ENCODE measurements at regions not wholly inside any gene's neighbourhood (a gene's known extent, or its start where the extent isn't known, plus 50 kb on each side); places are given as distances from the start of the nearest gene placed in this dataset.
"Not testable (repeated sequence)": the region's sequence is repeated elsewhere in the genome, so short reads cannot be mapped to it uniquely, and the experiment has no call there.

- no peaks in the 10 kb centered on the region for H3K36me3 ChIP-seq (ENCODE audit: control insufficient read depth, insufficient read depth, low read length)
- ChIA-PET POLR2A (no interaction called here), CTCF (no interaction called here)
- no peaks in the 10 kb centered on the region for H3K27me3 ChIP-seq (ENCODE audit: control insufficient read depth, insufficient read depth, low read length)
- DNase-seq (ENCODE audit: low read depth): no peak
- no peak for TF ChIP-seq CTCF (IDR thresholded peaks at IDR 0.05; ENCODE audit: insufficient read depth, low read depth, low read length)
- H3K4me3 ChIP-seq (ENCODE audit: low read depth, low read length): no peak overlapping the region
Measured at GRCh38 chr5:158039911-158040347, 181.0 kb upstream of the CLINT1 start.

GRCh38 chr5:158039441-158039840 is 180.5 kb upstream of the CLINT1 start:
- Histone ChIP-seq H3K27me3 (ENCODE audit: control insufficient read depth, insufficient read depth, low read length) (no peaks in the 10 kb centered on the region), H3K36me3 (ENCODE audit: control insufficient read depth, insufficient read depth, low read length) (no peaks in the 10 kb centered on the region), H3K4me3 (ENCODE audit: low read depth, low read length) (no peak overlapping the region)
- CTCF ChIA-PET: no interaction called here
- no peak for DNase-seq (ENCODE audit: low read depth)
- POLR2A ChIA-PET: no interaction called here
- no peak for TF ChIP-seq CTCF (IDR thresholded peaks at IDR 0.05; ENCODE audit: insufficient read depth, low read depth, low read length)

- POLR2A ChIA-PET; H3K36me3 ChIP-seq (ENCODE audit: control insufficient read depth, insufficient read depth, low read length); H3K27me3 ChIP-seq (ENCODE audit: control insufficient read depth, insufficient read depth, low read length); CTCF ChIA-PET; DNase-seq (ENCODE audit: low read depth); H3K4me3 ChIP-seq (ENCODE audit: low read depth, low read length): not testable (repeated sequence)
Measured at GRCh38 chr5:158036983-158037595, 178.1 kb upstream of the CLINT1 start.

- POLR2A ChIA-PET: not testable (repeated sequence)
Measured at GRCh38 chr5:158034586-158034985, 175.6 kb upstream of the CLINT1 start.

GRCh38 chr5:158033724-158034123 is 174.8 kb upstream of the CLINT1 start:
- POLR2A ChIA-PET: no interaction called here
- DNase-seq (ENCODE audit: low read depth): no peak

More at GRCh38 chr5:158034586-158034985, 175.6 kb upstream of the CLINT1 start:
- H3K27me3 ChIP-seq (ENCODE audit: control insufficient read depth, insufficient read depth, low read length); H3K4me3 ChIP-seq (ENCODE audit: low read depth, low read length); CTCF ChIA-PET; H3K36me3 ChIP-seq (ENCODE audit: control insufficient read depth, insufficient read depth, low read length); DNase-seq (ENCODE audit: low read depth): not testable (repeated sequence)

GRCh38 chr5:158033076-158033475 is 174.1 kb upstream of the CLINT1 start:
- Histone ChIP-seq H3K27me3 (ENCODE audit: control insufficient read depth, insufficient read depth, low read length) (no peaks in the 10 kb centered on the region; the same call in 1 of the 2 replicates), H3K4me3 (ENCODE audit: low read depth, low read length) (no peak overlapping the region), H3K36me3 (ENCODE audit: control insufficient read depth, insufficient read depth, low read length) (no peaks in the 10 kb centered on the region)
- ChIA-PET POLR2A (no interaction called here), CTCF (no interaction called here)
- no peak for TF ChIP-seq CTCF (IDR thresholded peaks at IDR 0.05; ENCODE audit: insufficient read depth, low read depth, low read length)
- DNase-seq (ENCODE audit: low read depth): no peak

More at GRCh38 chr5:158033724-158034123, 174.8 kb upstream of the CLINT1 start:
- H3K4me3 ChIP-seq (ENCODE audit: low read depth, low read length): no peak overlapping the region
- no peaks in the 10 kb centered on the region for H3K36me3 ChIP-seq (ENCODE audit: control insufficient read depth, insufficient read depth, low read length)
- TF ChIP-seq CTCF (IDR thresholded peaks at IDR 0.05; ENCODE audit: insufficient read depth, low read depth, low read length): no peak
- H3K27me3 ChIP-seq (ENCODE audit: control insufficient read depth, insufficient read depth, low read length): no peaks in the 10 kb centered on the region; the same call in 1 of the 2 replicates
- CTCF ChIA-PET: no interaction called here
